ENCODE measurements at regions not wholly inside any gene's neighbourhood (a gene's known extent, or its start where the extent isn't known, plus 50 kb on each side); places are given as distances from the start of the nearest gene placed in this dataset.

GRCh38 chr9:91056486-91056885 lies 254.9 kb downstream of the SYK start (continued):
- no peak for TF ChIP-seq CTCF (conservative IDR thresholded peaks at IDR 0.05; ENCODE audit: low read depth in 2 of 2)

GRCh38 chr9:91056917-91057316 lies 255.3 kb downstream of the SYK start:
- H3K4me3 ChIP-seq: no peak overlapping the region
- H3K4me2 ChIP-seq: no peak overlapping the region
- H3K36me3 ChIP-seq (ENCODE audit: insufficient read depth): no peaks in the 10 kb centered on the region
- no peaks in the 10 kb centered on the region for H4K20me1 ChIP-seq (replicated peaks; ENCODE audit: insufficient read depth)
- ATAC-seq (no peak), DNase-seq (ENCODE audit: low spot score) (no peak)
- Mint-ChIP-seq H3K4me1 (peaks cover 6% of the 10 kb centered on the region), H3K9me3 (no peaks in the 10 kb centered on the region; the same call in 2 of the 3 replicates), H3K4me3 (no peak overlapping the region), H3K36me3 (ENCODE audit: low read depth) (no peaks in the 10 kb centered on the region), H3K27me3 (ENCODE audit: insufficient read depth, low read depth, poor library complexity) (no peaks in the 10 kb centered on the region), H3K27ac (no peak overlapping the region)
- no peaks in the 10 kb centered on the region for H3F3A ChIP-seq (replicated peaks; ENCODE audit: low read depth)
- no peak for TF ChIP-seq EZH2phosphoT487 (IDR thresholded peaks at IDR 0.05; ENCODE audit: unreplicated experiment)
- TF ChIP-seq POLR2AphosphoS5 (IDR thresholded peaks at IDR 0.05; ENCODE audit: low read depth): no peak
- no peak for TF ChIP-seq ZNF114 (CRISPR knock-in tag; IDR thresholded peaks at IDR 0.05)
- no peak for TF ChIP-seq JUNB (IDR thresholded peaks at IDR 0.05; ENCODE audit: unreplicated experiment)
- no peak overlapping the region for H2AFZ ChIP-seq
- 0 out of 2 replicates have a peak, but pooled peaks cover 3% of the 10 kb centered on the region for H3K9me2 ChIP-seq (ENCODE audit: insufficient read depth)
- H3K79me2 ChIP-seq (replicated peaks; ENCODE audit: insufficient read depth): no peaks in the 10 kb centered on the region
- H3K27ac ChIP-seq (ENCODE audit: low read depth): no peak overlapping the region
- H3K27me3 ChIP-seq (ENCODE audit: insufficient read depth): no peaks in the 10 kb centered on the region
- H3K4me1 ChIP-seq (ENCODE audit: insufficient read depth): no peaks in the 10 kb centered on the region

GRCh38 chr9:91059713-91060112 lies 258.1 kb downstream of the SYK start:
- H3F3A ChIP-seq (replicated peaks; ENCODE audit: low read depth): no peaks in the 10 kb centered on the region
- Mint-ChIP-seq H3K36me3 (ENCODE audit: low read depth) (peaks cover 3% of the 10 kb centered on the region; the same call in 1 of the 3 replicates), H3K4me1 (peaks cover 6% of the 10 kb centered on the region), H3K27me3 (ENCODE audit: insufficient read depth, low read depth, poor library complexity) (no peaks in the 10 kb centered on the region), H3K4me3 (no peak overlapping the region), H3K9me3 (peaks cover 2% of the 10 kb centered on the region; the same call in 1 of the 3 replicates), H3K27ac (no peak overlapping the region)
- no peak for DNase-seq (ENCODE audit: low spot score)
- H3K79me2 ChIP-seq (replicated peaks; ENCODE audit: insufficient read depth): no peaks in the 10 kb centered on the region
- no peak overlapping the region for H3K4me3 ChIP-seq
- H3K4me2 ChIP-seq: no peak overlapping the region
- H4K20me1 ChIP-seq (replicated peaks; ENCODE audit: insufficient read depth): no peaks in the 10 kb centered on the region
- no peak overlapping the region for H3K27ac ChIP-seq (ENCODE audit: low read depth)
- H3K36me3 ChIP-seq (ENCODE audit: insufficient read depth): no peaks in the 10 kb centered on the region
- H3K9me2 ChIP-seq (ENCODE audit: insufficient read depth): 0 out of 2 replicates have a peak, but pooled peaks cover 5% of the 10 kb centered on the region
- no peaks in the 10 kb centered on the region for H3K27me3 ChIP-seq (ENCODE audit: insufficient read depth)
- no peaks in the 10 kb centered on the region for H3K4me1 ChIP-seq (ENCODE audit: insufficient read depth)
- H2AFZ ChIP-seq: no peak overlapping the region
- no peak for ATAC-seq
- TF ChIP-seq NANOG (IDR thresholded peaks at IDR 0.05; ENCODE audit: borderline replicate concordance): no peak
- TF ChIP-seq EZH2 (IDR thresholded peaks at IDR 0.05; ENCODE audit: low read depth, unreplicated experiment): no peak
- TF ChIP-seq EZH2phosphoT487 (IDR thresholded peaks at IDR 0.05; ENCODE audit: unreplicated experiment): no peak
- no peak for TF ChIP-seq POLR2AphosphoS5 (IDR thresholded peaks at IDR 0.05; ENCODE audit: low read depth)
- no peak for TF ChIP-seq CTCF (conservative IDR thresholded peaks at IDR 0.05; ENCODE audit: low read depth in 2 of 2)
- TF ChIP-seq ZNF462 (CRISPR knock-in tag; IDR thresholded peaks at IDR 0.05): no peak
- no peak for TF ChIP-seq ZNF114 (CRISPR knock-in tag; IDR thresholded peaks at IDR 0.05)
